H1 (cell line): ENCODE measurements at regions not wholly inside any gene's neighbourhood (a gene's known extent, or its start where the extent isn't known, plus 50 kb on each side); places are given as distances from the start of the nearest gene placed in this dataset.

Source experiments
- CTCF ChIA-PET: fragments of 300-600 bp; sonication (Branson Sonifier 250); formaldehyde crosslinking; loops from one replicate; lab custom pipeline; 2021; ENCODE audit not compliant: partially characterized antibody; lab: Charles Lee
- POLR2A ChIA-PET: fragments of 300-600 bp; sonication (Branson Sonifier 250); formaldehyde crosslinking; loops from one replicate; lab custom pipeline; 2021; ENCODE audit warnings: inconsistent platforms; ENCODE audit not compliant: partially characterized antibody; lab: Charles Lee
- DNase-seq, 2 experiments: peaks; one replicate each; pipeline versions ENCODE4 v3.0.0 to v3.0.0-alpha.2; 2010 to 2022; ENCODE audit warnings: low spot score in 2 of 2, low read depth in 1 of 2, mixed read lengths in 1 of 2
- FAIRE-seq: peaks from 2 replicates; lab custom pipeline; 2011; peaks lifted over from hg19 to GRCh38; lab: Jason Lieb, UNC
- H2AFZ ChIP-seq: 2 replicates; pipeline ENCODE4 v1.8.1; 2012; ENCODE audit warnings: low read length, inconsistent platforms
- H2AK5ac ChIP-seq: 2 replicates; pipeline ENCODE4 v1.6.1; 2013; ENCODE audit warnings: low read depth, low read length
- H2BK120ac ChIP-seq: replicated peaks from 2 replicates; pipeline ENCODE3; 2013; ENCODE audit warnings: low read depth, low read length, inconsistent platforms
- H2BK12ac ChIP-seq: 2 replicates; pipeline ENCODE4 v1.6.1; 2013; ENCODE audit warnings: low read depth, low read length
- H2BK15ac ChIP-seq: 2 replicates; pipeline ENCODE4 v1.6.1; 2013; ENCODE audit warnings: low read length
- H2BK20ac ChIP-seq: 2 replicates; pipeline ENCODE4 v1.6.1; 2013; ENCODE audit warnings: low read length
- H2BK5ac ChIP-seq: 2 replicates; pipeline ENCODE4 v1.6.1; 2013; ENCODE audit warnings: low read depth, low read length
- H3K14ac ChIP-seq: 2 replicates; pipeline ENCODE4 v1.6.1; 2013; ENCODE audit warnings: inconsistent platforms; ENCODE audit not compliant: insufficient read length
- H3K18ac ChIP-seq: 2 replicates; pipeline ENCODE4 v1.6.1; 2013; ENCODE audit warnings: low read length; ENCODE audit errors: extremely low read depth
- H3K23ac ChIP-seq: 2 replicates; pipeline ENCODE4 v1.6.1; 2013; ENCODE audit warnings: inconsistent platforms; ENCODE audit not compliant: insufficient read length
- H3K23me2 ChIP-seq: 2 replicates; pipeline ENCODE4 v1.6.1; 2013; ENCODE audit warnings: low read depth, low read length
- H3K27ac ChIP-seq: 2 replicates; pipeline ENCODE4 v1.6.1; 2011; ENCODE audit warnings: low read depth, low read length, inconsistent platforms
- H3K27me3 ChIP-seq, 4 experiments: replicated peaks in 1 of 4; 1 replicate in 1 of 4; 2 replicates in 3 of 4; pipeline versions ENCODE4 v1.6.1 to v1.8.1; 2011 to 2013; ENCODE audit warnings: low read length in 3 of 4, mild to moderate bottlenecking in 3 of 4, inconsistent platforms in 2 of 4, mixed read lengths in 2 of 4, moderate library complexity in 1 of 4; ENCODE audit not compliant: control insufficient read depth in 3 of 4, insufficient read depth in 3 of 4; ENCODE audit errors: extremely low read depth in 1 of 4
- H3K36me3 ChIP-seq, 4 experiments: 2 replicates each; pipeline versions ENCODE4 v1.6.1 to v1.8.1; 2011 to 2013; ENCODE audit warnings: mild to moderate bottlenecking in 4 of 4, low read length in 3 of 4, moderate library complexity in 2 of 4, control low read depth in 1 of 4, inconsistent platforms in 1 of 4; ENCODE audit not compliant: insufficient read depth in 4 of 4, control insufficient read depth in 2 of 4
- H3K4ac ChIP-seq: replicated peaks from 2 replicates; pipeline ENCODE3; 2013; ENCODE audit warnings: low read length, low read depth, mixed read lengths, inconsistent platforms; ENCODE audit not compliant: insufficient read length
- H3K4me1 ChIP-seq, 4 experiments: replicated peaks in 1 of 4; 1 replicate in 1 of 4; 2 replicates in 3 of 4; pipeline versions ENCODE4 v1.6.1 to v1.8.1; 2011 to 2013; ENCODE audit warnings: low read length in 3 of 4, inconsistent platforms in 2 of 4, mixed read lengths in 1 of 4; ENCODE audit not compliant: insufficient read depth in 4 of 4, control insufficient read depth in 3 of 4
- H3K4me2 ChIP-seq, 2 experiments: 2 replicates each; pipeline versions ENCODE4 v1.6.1 to v1.8.1; 2011 to 2013; ENCODE audit warnings: low read depth in 2 of 2, low read length in 2 of 2, control low read depth in 1 of 2, inconsistent platforms in 1 of 2, mild to moderate bottlenecking in 1 of 2; ENCODE audit not compliant: insufficient read depth in 1 of 2
- H3K4me3 ChIP-seq, 4 experiments: fragments of 200-600, 300-600 bp in 1 of 4; sonication (generic), shearing (Covaris generic), sonication (Bioruptor Twin) in 1 of 4; 2 replicates each; pipeline versions ENCODE4 v1.5.1 to v1.8.1; 2011 to 2016; ENCODE audit warnings: low read length in 4 of 4, low read depth in 3 of 4, control low read depth in 2 of 4, inconsistent platforms in 2 of 4, mild to moderate bottlenecking in 2 of 4, mixed read lengths in 1 of 4, moderate library complexity in 1 of 4; ENCODE audit not compliant: insufficient read depth in 2 of 4; ENCODE audit errors: extremely low read depth in 1 of 4
- H3K56ac ChIP-seq: replicated peaks from 2 replicates; pipeline ENCODE3; 2013; ENCODE audit warnings: low read depth, mild to moderate bottlenecking, mixed read lengths, low read length, inconsistent platforms; ENCODE audit not compliant: insufficient read length
- H3K79me1 ChIP-seq: 2 replicates; pipeline ENCODE4 v1.6.1; 2013; ENCODE audit warnings: low read depth, low read length, control low read depth
- H3K79me2 ChIP-seq, 2 experiments: 2 replicates each; pipeline versions ENCODE4 v1.6.1 to v1.8.1; 2012 to 2013; ENCODE audit warnings: low read length in 2 of 2, mild to moderate bottlenecking in 2 of 2, inconsistent platforms in 1 of 2; ENCODE audit not compliant: insufficient read depth in 2 of 2, control insufficient read depth in 1 of 2
- H3K9ac ChIP-seq, 4 experiments: replicated peaks in 1 of 4; 1 replicate in 1 of 4; 2 replicates in 3 of 4; pipeline versions ENCODE4 v1.6.1 to v1.8.1; 2011 to 2013; ENCODE audit warnings: low read depth in 3 of 4, low read length in 3 of 4, control low read depth in 2 of 4, mild to moderate bottlenecking in 2 of 4, moderate library complexity in 2 of 4, inconsistent platforms in 1 of 4; ENCODE audit errors: extremely low read depth in 1 of 4
- H3K9me3 ChIP-seq, 2 experiments: 2 replicates each; pipeline versions ENCODE4 v1.6.1 to v1.8.1; 2012 to 2013; ENCODE audit warnings: mild to moderate bottlenecking in 2 of 2, moderate library complexity in 2 of 2, control low read depth in 1 of 2, inconsistent platforms in 1 of 2, low read depth in 1 of 2, low read length in 1 of 2, mixed read lengths in 1 of 2; ENCODE audit not compliant: insufficient read depth in 2 of 2
- H4K20me1 ChIP-seq, 2 experiments: replicated peaks in 1 of 2; 2 replicates each; pipeline versions ENCODE3 to v1.8.1; 2011 to 2013; ENCODE audit warnings: inconsistent platforms in 2 of 2, low read length in 2 of 2, mild to moderate bottlenecking in 1 of 2; ENCODE audit not compliant: insufficient read depth in 2 of 2, control insufficient read depth in 1 of 2
- H4K5ac ChIP-seq: 2 replicates; pipeline ENCODE4 v1.6.1; 2013; ENCODE audit warnings: low read length, low read depth, mixed read lengths, inconsistent platforms; ENCODE audit not compliant: insufficient read length
- H4K8ac ChIP-seq: 2 replicates; pipeline ENCODE4 v1.8.0; 2013; ENCODE audit warnings: mild to moderate bottlenecking, moderate library complexity, low read length, inconsistent platforms; ENCODE audit not compliant: insufficient read depth; ENCODE audit errors: extremely low read depth
- H4K91ac ChIP-seq: replicated peaks from 2 replicates; pipeline ENCODE3; 2013; ENCODE audit warnings: low read length, mixed read lengths, inconsistent platforms; ENCODE audit not compliant: insufficient read length
- CTCF ChIP-seq, 3 experiments: IDR thresholded peaks; 1 replicate in 2 of 3; 2 replicates in 1 of 3; pipeline versions ENCODE4 v1.5.1 to v1.6.1; 2011; ENCODE audit warnings: low read length in 3 of 3, mild to moderate bottlenecking in 3 of 3, inconsistent platforms in 2 of 3, low read depth in 1 of 3, moderate library complexity in 1 of 3; ENCODE audit not compliant: insufficient read depth in 1 of 3; ENCODE audit errors: control extremely low read depth in 1 of 3
- EGR1 ChIP-seq: IDR thresholded peaks from 2 replicates; pipeline ENCODE4 v1.6.1; 2011; ENCODE audit warnings: low read depth, low read length, borderline replicate concordance
- GABPA ChIP-seq: IDR thresholded peaks from 2 replicates; pipeline ENCODE4 v1.6.1; 2011; ENCODE audit warnings: mild to moderate bottlenecking, low read length, moderate library complexity, borderline replicate concordance; ENCODE audit not compliant: insufficient read depth
- HDAC2 ChIP-seq, 2 experiments: fragments of 300-600 bp in 1 of 2; sonication (generic) in 1 of 2; IDR thresholded peaks; 2 replicates each; pipeline ENCODE4 v1.6.1; 2011 to 2012; ENCODE audit warnings: low read depth in 2 of 2, low read length in 2 of 2, mild to moderate bottlenecking in 2 of 2, moderate library complexity in 2 of 2, borderline replicate concordance in 1 of 2, inconsistent platforms in 1 of 2
- POLR2AphosphoS5 ChIP-seq: IDR thresholded peaks from 2 replicates; pipeline ENCODE4 v1.6.1; 2011; ENCODE audit warnings: low read depth, low read length
- POU5F1 ChIP-seq: IDR thresholded peaks from 2 replicates; pipeline ENCODE4 v1.6.1; 2011; ENCODE audit warnings: low read depth, mild to moderate bottlenecking, low read length, moderate library complexity
- TBP ChIP-seq: IDR thresholded peaks from 2 replicates; pipeline ENCODE4 v1.6.1; 2011; ENCODE audit warnings: low read depth, low read length, improper control_type of control experiment
- YY1 ChIP-seq: IDR thresholded peaks from 2 replicates; pipeline ENCODE4 v1.6.1; 2011; ENCODE audit warnings: low read depth, mild to moderate bottlenecking, low read length
- WGBS, 2 experiments: shearing (Covaris generic) in 1 of 2; methylation state at CpG; one replicate each; pipeline versions ENCODE4 v1.1.6 to v1.1.7; 2013 to 2015; ENCODE audit warnings: low lambda C conversion rate in 2 of 2, mixed read lengths in 2 of 2, inconsistent platforms in 1 of 2, low coverage in 1 of 2, missing lambda C conversion rate in 1 of 2; ENCODE audit not compliant: insufficient replicate concordance in 2 of 2, insufficient coverage in 1 of 2, insufficient read length in 1 of 2; ENCODE audit errors: extremely low coverage in 1 of 2, missing lambda C conversion rate in 1 of 2; 5-methylcytosine and 5-hydroxymethylcytosine counted together

- Histone ChIP-seq H2BK15ac (no peak overlapping the region), H3K23me2 (no peaks in the 10 kb centered on the region), H4K20me1 (no peaks in the 10 kb centered on the region), H2AK5ac (no peak overlapping the region), H2BK12ac (no peak overlapping the region), H3K56ac (no peak overlapping the region), H3K23ac (no peak overlapping the region), H2BK20ac (no peak overlapping the region), H3K79me1 (no peaks in the 10 kb centered on the region), H4K8ac (no peak overlapping the region), H3K18ac (no peak overlapping the region), H3K36me3 (no peaks in the 10 kb centered on the region), H3K4me1 (peaks cover 0 to 3% (median 1%) of the 10 kb centered on the region in 4 experiments; a peak in 2 of 7 replicates), H4K5ac (no peak overlapping the region), H2BK120ac (no peak overlapping the region), H2BK5ac (no peak overlapping the region), H3K9me3 (no peaks in the 10 kb centered on the region; a peak in 1 of 4 replicates), H3K27ac (no peak overlapping the region), H3K27me3 (no peaks in the 10 kb centered on the region), H3K9ac (no peak overlapping the region), H3K4ac (no peak overlapping the region), H2AFZ (no peak overlapping the region), H3K14ac (no peak overlapping the region), H3K4me3 (no peak overlapping the region), H3K79me2 (no peaks in the 10 kb centered on the region), H4K91ac (no peak overlapping the region), H3K4me2 (no peak overlapping the region)
- TF ChIP-seq EGR1 (no peak), POLR2AphosphoS5 (no peak), HDAC2 (IDR thresholded peaks at IDR 0.05; ENCODE audit: borderline replicate concordance in 1 of 2, low read depth in 2 of 2, low read length in 2 of 2) (no peak), YY1 (no peak), CTCF (IDR thresholded peaks at IDR 0.05; ENCODE audit: control extremely low read depth in 1 of 3, insufficient read depth in 1 of 3, low read depth in 1 of 3, low read length in 3 of 3) (no peak), POU5F1 (no peak), TBP (no peak), GABPA (no peak)
- DNase-seq: no peak
- WGBS, 2 experiments: 89% methylated on average over 3 of the region's 3 CpGs; no CpG with 5 or more reads in 1 of the 2 experiments
- ChIA-PET POLR2A (no interaction called here), CTCF (interaction anchor here (0.7 to 1.9 kb wide), 2 partner anchors 20 to 42 kb away, joined by 3 to 11 read pairs; no protein-coding TSS in a partner anchor)
- no peak for FAIRE-seq
Observed at GRCh38 chr4:100017637-100018310, 67.7 kb upstream of the H2AZ1 start.
